Erythroblast (primary cell): ENCODE measurements at regions not wholly inside any gene's neighbourhood (a gene's known extent, or its start where the extent isn't known, plus 50 kb on each side); places are given as distances from the start of the nearest gene placed in this dataset.

Source experiments
- DNase-seq, 2 experiments: peaks; one replicate each; lab custom pipeline; 2025; lab: John Stamatoyannopoulos, UW
- GATA1 ChIP-seq: IDR thresholded peaks from 2 replicates; pipeline ENCODE4 v1.6.1; 2011; ENCODE audit warnings: low read depth, mild to moderate bottlenecking, control low read depth, low read length, moderate library complexity
- POLR2A ChIP-seq: IDR thresholded peaks from 2 replicates; pipeline ENCODE4 v1.6.1; 2011; ENCODE audit warnings: mild to moderate bottlenecking, low read length

GRCh38 chr9:88051138-88051537 is 76.8 kb upstream of the CDK20 start:
- no peak for DNase-seq
- TF ChIP-seq POLR2A: no peak
- TF ChIP-seq GATA1: no peak

- TF ChIP-seq POLR2A: no peak
- no peak for TF ChIP-seq GATA1
- no peak for DNase-seq
These were observed 75.5 kb upstream of the CDK20 start for GRCh38 chr9:88049677-88050307.

GRCh38 chr9:88046542-88046941 is 72.2 kb upstream of the CDK20 start:
- TF ChIP-seq POLR2A (no peak), GATA1 (no peak)

GRCh38 chr9:88045686-88046085 is 71.4 kb upstream of the CDK20 start:
- no peak for TF ChIP-seq POLR2A
- no peak for TF ChIP-seq GATA1
- no peak for DNase-seq

More at GRCh38 chr9:88046542-88046941, 72.2 kb upstream of the CDK20 start:
- DNase-seq: no peak

- TF ChIP-seq GATA1 (no peak), POLR2A (no peak)
- no peak for DNase-seq
These were observed 69.9 kb upstream of the CDK20 start for GRCh38 chr9:88044200-88044599.

- no peak for TF ChIP-seq POLR2A
- TF ChIP-seq GATA1: no peak
These were observed 69.3 kb upstream of the CDK20 start for GRCh38 chr9:88043647-88044046.

GRCh38 chr9:88041447-88041846 is 67.1 kb upstream of the CDK20 start:
- DNase-seq: no peak
- TF ChIP-seq GATA1 (no peak), POLR2A (no peak)

More at GRCh38 chr9:88043647-88044046, 69.3 kb upstream of the CDK20 start:
- no peak for DNase-seq

- TF ChIP-seq POLR2A (no peak), GATA1 (no peak)
- no peak for DNase-seq
These were observed 63.0 kb upstream of the CDK20 start for GRCh38 chr9:88037285-88037845.

- TF ChIP-seq POLR2A: no peak
- no peak for TF ChIP-seq GATA1
- DNase-seq: no peak
These were observed 60.6 kb upstream of the CDK20 start for GRCh38 chr9:88034964-88035363.

GRCh38 chr9:88033359-88033702 is 59.0 kb upstream of the CDK20 start:
- TF ChIP-seq POLR2A (no peak), GATA1 (no peak)

GRCh38 chr9:88028338-88028737 is 54.0 kb upstream of the CDK20 start:
- DNase-seq: no peak
- no peak for TF ChIP-seq POLR2A
- no peak for TF ChIP-seq GATA1

More at GRCh38 chr9:88033359-88033702, 59.0 kb upstream of the CDK20 start:
- no peak for DNase-seq

GRCh38 chr9:88026118-88026479 is 51.8 kb upstream of the CDK20 start:
- no peak for DNase-seq
- no peak for TF ChIP-seq POLR2A
- TF ChIP-seq GATA1: no peak

- no peak for DNase-seq
- TF ChIP-seq GATA1 (no peak), POLR2A (no peak)
These were observed 51.2 kb upstream of the CDK20 start for GRCh38 chr9:88025411-88026117.

- TF ChIP-seq GATA1 (no peak), POLR2A (no peak)
- no peak for DNase-seq
These were observed 50.6 kb upstream of the CDK20 start for GRCh38 chr9:88024896-88025295.
